OCI-LY7 (cell line): ENCODE measurements at regions not wholly inside any gene's neighbourhood (a gene's known extent, or its start where the extent isn't known, plus 50 kb on each side); places are given as distances from the start of the nearest gene placed in this dataset.

Experiments
- BruUV-seq: library from RNA; stranded (reverse); fragments of 400-500 nt; replicated peaks from 2 replicates; lab custom pipeline; 2021; lab: Mats Ljungman, UMichigan
- CTCF ChIA-PET: fragments of 300-600 bp; sonication (Branson Sonifier 250); formaldehyde crosslinking; loops from one replicate; lab custom pipeline; 2022; ENCODE audit warnings: antibody characterized with exemption; ENCODE audit not compliant: unreplicated experiment; lab: Charles Lee
- POLR2A ChIA-PET: fragments of 300-600 bp; sonication (Branson Sonifier 250); formaldehyde crosslinking; loops from one replicate; lab custom pipeline; 2022; ENCODE audit warnings: antibody characterized with exemption; lab: Charles Lee
- DNase-seq: peaks from one replicate; pipeline ENCODE4 v3.0.0-alpha.2; 2015; ENCODE audit warnings: low spot score
- H2AFZ ChIP-seq: fragments of 200-600 bp; sonication (generic), shearing (Covaris generic); 2 replicates; pipeline ENCODE4 v1.6.1; 2014; ENCODE audit warnings: mild to moderate bottlenecking, antibody characterized with exemption, low read length, moderate library complexity
- H3K27ac ChIP-seq: fragments of 200-600 bp; sonication (generic); 2 replicates; pipeline ENCODE4 v1.5.1; 2014; ENCODE audit warnings: mixed run types, low read depth, mild to moderate bottlenecking, moderate library complexity, low read length, inconsistent platforms; ENCODE audit not compliant: poor library complexity, severe bottlenecking
- H3K36me3 ChIP-seq: fragments of 200-600 bp; sonication (generic); 2 replicates; pipeline ENCODE4 v1.6.1; 2014; ENCODE audit warnings: mild to moderate bottlenecking, antibody characterized with exemption, low read length, moderate library complexity, mixed read lengths; ENCODE audit not compliant: insufficient read depth
- H3K4me1 ChIP-seq: fragments of 200-600 bp; sonication (generic); 2 replicates; pipeline ENCODE4 v1.5.1; 2014; ENCODE audit warnings: mild to moderate bottlenecking, low read length; ENCODE audit not compliant: insufficient read depth, poor library complexity, severe bottlenecking
- H3K4me2 ChIP-seq: fragments of 200-600 bp; sonication (generic); 2 replicates; pipeline ENCODE4 v1.6.1; 2014; ENCODE audit warnings: mild to moderate bottlenecking, low read length
- H3K4me3 ChIP-seq: fragments of 200-600 bp; sonication (generic); 2 replicates; pipeline ENCODE4 v1.5.1; 2014; ENCODE audit warnings: mild to moderate bottlenecking, low read depth, low read length; ENCODE audit not compliant: poor library complexity, severe bottlenecking
- H3K79me2 ChIP-seq: fragments of 200-600 bp; sonication (generic); 2 replicates; pipeline ENCODE4 v1.6.1; 2016; ENCODE audit warnings: low read depth, mild to moderate bottlenecking, low read length, moderate library complexity, mixed read lengths; ENCODE audit not compliant: insufficient read depth
- H3K9me2 ChIP-seq: fragments of 200-600 bp; sonication (generic); 2 replicates; pipeline ENCODE4 v1.6.1; 2016; ENCODE audit warnings: mild to moderate bottlenecking, low read length, mixed read lengths; ENCODE audit not compliant: insufficient read depth
- H3K9me3 ChIP-seq: fragments of 200-600 bp; sonication (generic); 2 replicates; pipeline ENCODE4 v1.6.1; 2014; ENCODE audit warnings: mild to moderate bottlenecking, mixed run types, low read length, mixed read lengths
- H4K20me1 ChIP-seq: fragments of 200-600 bp; sonication (generic); 2 replicates; pipeline ENCODE4 v1.6.1; 2014; ENCODE audit warnings: mild to moderate bottlenecking, antibody characterized with exemption, low read length, moderate library complexity, mixed read lengths; ENCODE audit not compliant: insufficient read depth
- EZH2phosphoT487 ChIP-seq: fragments of 200-600 bp; sonication (generic); IDR thresholded peaks from 2 replicates; pipeline ENCODE4 v1.6.1; 2018; ENCODE audit warnings: low read depth, borderline replicate concordance, mild to moderate bottlenecking, mixed run types, antibody characterized with exemption, low read length, moderate library complexity, mixed read lengths
- intact Hi-C: fragments of 100-400 bp; cut with micrococcal nuclease; formaldehyde crosslinking; loops from one replicate; pipeline ENCODE4 v1.10.0; 2022; ENCODE audit not compliant: unreplicated experiment
- TF ChIP-seq, protein P1 (sequence below): fragments of 200-600 bp; sonication (generic); conservative IDR thresholded peaks from 2 replicates; pipeline ENCODE4 v1.5.1; 2014; ENCODE audit warnings: mild to moderate bottlenecking, antibody characterized with exemption, low read length, moderate library complexity, mixed read lengths

DNA sequence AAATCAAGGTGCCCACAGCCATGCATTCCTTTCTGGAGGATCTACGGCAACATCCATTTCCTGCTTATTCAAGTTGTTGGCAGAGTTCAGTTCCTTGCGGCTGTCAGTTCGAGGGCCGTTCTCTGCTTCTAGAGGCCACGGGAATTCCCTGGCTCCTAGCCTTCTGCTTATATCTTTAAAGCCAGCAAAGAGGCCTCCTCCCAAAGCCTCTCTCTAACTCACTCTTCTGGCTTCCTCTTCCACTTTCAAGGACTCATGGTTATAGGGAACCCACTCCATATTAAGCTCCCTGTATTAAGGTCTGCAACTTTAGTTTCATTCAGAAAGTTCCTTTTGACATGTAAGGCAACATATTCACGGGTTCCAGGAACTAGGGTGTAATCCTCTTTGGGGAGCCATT lies 150.1 kb upstream of the RMP24 start:
- BruUV-seq = no TSS peak

DNA sequence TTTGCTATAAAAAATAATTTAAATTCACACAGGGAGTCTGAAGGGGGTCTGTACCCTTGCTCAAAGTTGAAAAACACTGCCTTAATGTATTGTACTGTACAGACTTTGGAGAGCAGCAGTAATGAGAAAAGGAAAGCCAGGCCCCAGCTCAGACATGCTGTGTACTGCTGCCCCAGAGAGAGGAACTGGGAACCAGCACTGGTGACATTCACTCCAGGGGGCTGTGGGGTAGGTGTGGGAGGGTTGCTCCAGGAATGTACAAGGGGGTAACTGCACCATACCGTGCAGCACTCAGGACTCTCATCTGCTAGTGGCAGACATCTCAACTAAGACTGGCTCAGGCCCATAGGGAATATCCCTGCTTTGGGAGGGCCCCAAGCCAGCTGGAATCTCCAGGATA lies 146.0 kb upstream of the RMP24 start:
- H3K79me2 ChIP-seq = no peaks in the 10 kb centered on the region
- CTCF ChIA-PET = no interaction called here

More for the DNA sequence above, 150.1 kb upstream of the RMP24 start:
- H3K27ac ChIP-seq = no peak overlapping the region
- TF ChIP-seq, protein P1, sequence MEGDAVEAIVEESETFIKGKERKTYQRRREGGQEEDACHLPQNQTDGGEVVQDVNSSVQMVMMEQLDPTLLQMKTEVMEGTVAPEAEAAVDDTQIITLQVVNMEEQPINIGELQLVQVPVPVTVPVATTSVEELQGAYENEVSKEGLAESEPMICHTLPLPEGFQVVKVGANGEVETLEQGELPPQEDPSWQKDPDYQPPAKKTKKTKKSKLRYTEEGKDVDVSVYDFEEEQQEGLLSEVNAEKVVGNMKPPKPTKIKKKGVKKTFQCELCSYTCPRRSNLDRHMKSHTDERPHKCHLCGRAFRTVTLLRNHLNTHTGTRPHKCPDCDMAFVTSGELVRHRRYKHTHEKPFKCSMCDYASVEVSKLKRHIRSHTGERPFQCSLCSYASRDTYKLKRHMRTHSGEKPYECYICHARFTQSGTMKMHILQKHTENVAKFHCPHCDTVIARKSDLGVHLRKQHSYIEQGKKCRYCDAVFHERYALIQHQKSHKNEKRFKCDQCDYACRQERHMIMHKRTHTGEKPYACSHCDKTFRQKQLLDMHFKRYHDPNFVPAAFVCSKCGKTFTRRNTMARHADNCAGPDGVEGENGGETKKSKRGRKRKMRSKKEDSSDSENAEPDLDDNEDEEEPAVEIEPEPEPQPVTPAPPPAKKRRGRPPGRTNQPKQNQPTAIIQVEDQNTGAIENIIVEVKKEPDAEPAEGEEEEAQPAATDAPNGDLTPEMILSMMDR = no peak
- no peak for TF ChIP-seq EZH2phosphoT487
- CTCF ChIA-PET = no interaction called here
- no peaks in the 10 kb centered on the region for H4K20me1 ChIP-seq
- POLR2A ChIA-PET = interaction anchor here (0.8 kb wide), 1 partner anchor 1514 kb away, joined by 4 read pairs; no protein-coding TSS in a partner anchor
- no peaks in the 10 kb centered on the region for H3K9me3 ChIP-seq
- no peaks in the 10 kb centered on the region for H3K36me3 ChIP-seq
- no peaks in the 10 kb centered on the region for H3K79me2 ChIP-seq
- H3K4me3 ChIP-seq = no peak overlapping the region
- H3K4me1 ChIP-seq = no peaks in the 10 kb centered on the region
- intact Hi-C loops = no loop called here
- no peak for DNase-seq
- H3K9me2 ChIP-seq = no peaks in the 10 kb centered on the region
- no peak overlapping the region for H3K4me2 ChIP-seq
- H2AFZ ChIP-seq = no peak overlapping the region

DNA sequence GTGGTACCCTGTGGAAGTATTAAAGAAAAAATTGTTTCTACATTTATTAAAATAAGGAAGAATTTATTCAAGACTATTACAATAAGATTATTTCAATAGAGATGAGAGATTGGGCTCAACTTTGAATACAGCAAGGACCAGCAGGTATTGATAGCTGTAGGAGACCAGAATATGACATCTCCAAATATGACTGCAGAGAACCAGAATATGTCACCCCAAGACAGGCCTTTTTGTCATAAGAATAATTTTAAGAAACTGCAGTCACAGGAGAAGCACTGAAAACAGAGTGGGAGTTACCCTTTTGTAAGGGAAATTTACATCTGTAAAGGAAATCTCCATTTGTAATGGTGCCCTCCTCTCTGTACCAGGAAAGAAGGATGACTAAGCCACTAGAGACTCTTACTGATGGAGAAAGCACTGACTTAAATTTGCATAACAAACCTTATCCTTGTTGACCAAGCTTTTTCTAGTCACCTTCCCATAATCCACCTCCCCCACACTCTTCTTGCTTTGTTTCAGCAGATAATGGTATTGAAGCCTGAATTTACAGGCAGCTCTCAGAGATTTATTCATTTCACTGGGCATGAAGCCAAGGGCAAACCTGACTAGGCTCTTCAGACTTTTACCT lies 145.1 kb upstream of the RMP24 start:
- H3K79me2 ChIP-seq = no peaks in the 10 kb centered on the region
- no TSS peak for BruUV-seq
- POLR2A ChIA-PET = no interaction called here
- H4K20me1 ChIP-seq = no peaks in the 10 kb centered on the region
- H3K9me3 ChIP-seq = no peaks in the 10 kb centered on the region
- no peak overlapping the region for H3K27ac ChIP-seq
- H3K4me2 ChIP-seq = no peak overlapping the region
- H2AFZ ChIP-seq = no peak overlapping the region
- H3K36me3 ChIP-seq = no peaks in the 10 kb centered on the region
- no peaks in the 10 kb centered on the region for H3K4me1 ChIP-seq
- no peak overlapping the region for H3K4me3 ChIP-seq
- no peaks in the 10 kb centered on the region for H3K9me2 ChIP-seq
- CTCF ChIA-PET = no interaction called here
- intact Hi-C loops = no loop called here
- TF ChIP-seq, protein P1 = no peak
- no peak for TF ChIP-seq EZH2phosphoT487
- no peak for DNase-seq

More for the DNA sequence above, 146.0 kb upstream of the RMP24 start:
- TF ChIP-seq, protein P1 = no peak
- no peak for TF ChIP-seq EZH2phosphoT487
- Histone ChIP-seq H3K36me3 (no peaks in the 10 kb centered on the region), H3K4me3 (no peak overlapping the region), H3K27ac (no peak overlapping the region), H3K9me2 (no peaks in the 10 kb centered on the region), H3K9me3 (no peaks in the 10 kb centered on the region), H4K20me1 (no peaks in the 10 kb centered on the region), H3K4me1 (no peaks in the 10 kb centered on the region), H3K4me2 (no peak overlapping the region), H2AFZ (no peak overlapping the region)
- BruUV-seq = no TSS peak
- POLR2A ChIA-PET = no interaction called here
- DNase-seq = no peak
- intact Hi-C loops = no loop called here
